ENCODE measurements at regions not wholly inside any gene's neighbourhood (a gene's known extent, or its start where the extent isn't known, plus 50 kb on each side); places are given as distances from the start of the nearest gene placed in this dataset.

DNA sequence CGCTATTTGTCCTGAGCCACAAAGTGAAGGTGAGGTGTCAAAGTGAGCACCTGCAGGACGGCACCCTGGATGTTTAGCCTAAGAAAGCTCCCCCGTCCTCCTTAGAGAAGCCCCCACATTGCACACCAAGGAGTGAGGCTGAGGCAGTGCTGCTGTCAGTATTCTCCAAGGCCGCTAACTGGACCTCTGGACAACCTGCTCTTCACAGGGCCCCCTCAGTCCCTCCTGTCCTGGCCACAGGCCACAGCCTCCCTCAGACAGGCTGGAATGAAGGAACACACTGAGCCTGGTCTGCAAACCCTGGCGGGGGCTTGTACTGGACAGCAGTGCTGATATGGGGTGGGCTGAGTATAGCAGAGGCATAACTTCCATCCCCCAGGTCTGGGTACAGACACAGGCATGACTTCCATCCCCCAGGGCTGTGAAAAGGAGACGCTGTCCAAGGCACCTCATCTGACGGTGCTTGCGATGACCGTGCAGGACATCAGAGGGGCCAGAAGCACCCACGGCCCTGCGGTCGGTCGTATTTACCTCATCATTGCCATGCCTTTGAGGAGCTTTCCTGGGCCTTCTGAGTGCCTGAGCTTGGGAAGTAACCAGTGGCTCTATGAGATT, 82.4 kb upstream of the DIO3 start:
- TF ChIP-seq POLR2A (IDR thresholded peaks at IDR 0.05) (no peak), POLR2AphosphoS5 (IDR thresholded peaks at IDR 0.05) (no peak)
- TF ChIP-seq, protein P1, sequence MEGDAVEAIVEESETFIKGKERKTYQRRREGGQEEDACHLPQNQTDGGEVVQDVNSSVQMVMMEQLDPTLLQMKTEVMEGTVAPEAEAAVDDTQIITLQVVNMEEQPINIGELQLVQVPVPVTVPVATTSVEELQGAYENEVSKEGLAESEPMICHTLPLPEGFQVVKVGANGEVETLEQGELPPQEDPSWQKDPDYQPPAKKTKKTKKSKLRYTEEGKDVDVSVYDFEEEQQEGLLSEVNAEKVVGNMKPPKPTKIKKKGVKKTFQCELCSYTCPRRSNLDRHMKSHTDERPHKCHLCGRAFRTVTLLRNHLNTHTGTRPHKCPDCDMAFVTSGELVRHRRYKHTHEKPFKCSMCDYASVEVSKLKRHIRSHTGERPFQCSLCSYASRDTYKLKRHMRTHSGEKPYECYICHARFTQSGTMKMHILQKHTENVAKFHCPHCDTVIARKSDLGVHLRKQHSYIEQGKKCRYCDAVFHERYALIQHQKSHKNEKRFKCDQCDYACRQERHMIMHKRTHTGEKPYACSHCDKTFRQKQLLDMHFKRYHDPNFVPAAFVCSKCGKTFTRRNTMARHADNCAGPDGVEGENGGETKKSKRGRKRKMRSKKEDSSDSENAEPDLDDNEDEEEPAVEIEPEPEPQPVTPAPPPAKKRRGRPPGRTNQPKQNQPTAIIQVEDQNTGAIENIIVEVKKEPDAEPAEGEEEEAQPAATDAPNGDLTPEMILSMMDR (IDR thresholded peaks at IDR 0.05): no peak
